ENCODE measurements at regions not wholly inside any gene's neighbourhood (a gene's known extent, or its start where the extent isn't known, plus 50 kb on each side); places are given as distances from the start of the nearest gene placed in this dataset.

DNA sequence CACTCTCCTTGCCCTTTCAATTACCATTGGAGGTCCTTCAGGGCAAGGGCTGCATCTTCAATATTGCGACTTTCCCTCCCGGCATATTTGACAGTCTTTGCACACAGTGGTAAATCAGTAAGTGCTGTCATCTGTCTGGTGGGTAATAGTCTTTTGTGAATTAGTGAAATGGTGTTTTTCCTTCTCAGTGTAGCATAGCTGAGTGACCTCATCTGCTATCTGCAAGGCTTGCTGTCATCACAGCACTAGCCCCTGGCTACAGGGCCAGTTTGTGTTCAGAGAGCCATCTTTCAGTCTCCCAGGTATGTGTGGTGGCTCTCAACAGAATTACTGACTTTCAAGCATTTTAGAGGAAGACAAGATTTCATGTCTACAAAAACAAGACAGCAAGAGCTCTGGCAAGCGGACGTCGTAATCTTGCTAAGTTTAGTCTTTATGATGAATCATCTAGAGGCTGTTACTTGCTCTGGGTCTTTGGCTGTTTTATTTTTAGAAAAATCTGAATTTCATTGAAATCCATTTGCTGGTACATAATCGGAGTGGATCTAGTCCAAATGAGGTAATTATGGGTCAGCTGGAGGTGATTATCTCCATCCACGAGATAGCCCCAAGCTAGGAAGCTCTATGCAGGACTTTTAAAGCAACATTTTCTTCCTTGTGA, 528.9 kb downstream of the EPM2A start:
- TF ChIP-seq, protein P1, sequence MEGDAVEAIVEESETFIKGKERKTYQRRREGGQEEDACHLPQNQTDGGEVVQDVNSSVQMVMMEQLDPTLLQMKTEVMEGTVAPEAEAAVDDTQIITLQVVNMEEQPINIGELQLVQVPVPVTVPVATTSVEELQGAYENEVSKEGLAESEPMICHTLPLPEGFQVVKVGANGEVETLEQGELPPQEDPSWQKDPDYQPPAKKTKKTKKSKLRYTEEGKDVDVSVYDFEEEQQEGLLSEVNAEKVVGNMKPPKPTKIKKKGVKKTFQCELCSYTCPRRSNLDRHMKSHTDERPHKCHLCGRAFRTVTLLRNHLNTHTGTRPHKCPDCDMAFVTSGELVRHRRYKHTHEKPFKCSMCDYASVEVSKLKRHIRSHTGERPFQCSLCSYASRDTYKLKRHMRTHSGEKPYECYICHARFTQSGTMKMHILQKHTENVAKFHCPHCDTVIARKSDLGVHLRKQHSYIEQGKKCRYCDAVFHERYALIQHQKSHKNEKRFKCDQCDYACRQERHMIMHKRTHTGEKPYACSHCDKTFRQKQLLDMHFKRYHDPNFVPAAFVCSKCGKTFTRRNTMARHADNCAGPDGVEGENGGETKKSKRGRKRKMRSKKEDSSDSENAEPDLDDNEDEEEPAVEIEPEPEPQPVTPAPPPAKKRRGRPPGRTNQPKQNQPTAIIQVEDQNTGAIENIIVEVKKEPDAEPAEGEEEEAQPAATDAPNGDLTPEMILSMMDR (IDR thresholded peaks at IDR 0.05), result no peak
- TF ChIP-seq SOX15 (CRISPR knock-in tag; IDR thresholded peaks at IDR 0.05), result no peak
- no peak for TF ChIP-seq GABPB1 (CRISPR knock-in tag; IDR thresholded peaks at IDR 0.05)
- no peak for TF ChIP-seq ELF4 (CRISPR knock-in tag; IDR thresholded peaks at IDR 0.05; ENCODE audit: low read depth)
- TF ChIP-seq TP53 (CRISPR knock-in tag; IDR thresholded peaks at IDR 0.05), result no peak
- no peak for TF ChIP-seq NR1H2 (CRISPR knock-in tag; IDR thresholded peaks at IDR 0.05)
- TF ChIP-seq, protein P2, sequence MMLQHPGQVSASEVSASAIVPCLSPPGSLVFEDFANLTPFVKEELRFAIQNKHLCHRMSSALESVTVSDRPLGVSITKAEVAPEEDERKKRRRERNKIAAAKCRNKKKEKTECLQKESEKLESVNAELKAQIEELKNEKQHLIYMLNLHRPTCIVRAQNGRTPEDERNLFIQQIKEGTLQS (CRISPR knock-in tag; conservative IDR thresholded peaks at IDR 0.05), result no peak
- TF ChIP-seq, protein P3, sequence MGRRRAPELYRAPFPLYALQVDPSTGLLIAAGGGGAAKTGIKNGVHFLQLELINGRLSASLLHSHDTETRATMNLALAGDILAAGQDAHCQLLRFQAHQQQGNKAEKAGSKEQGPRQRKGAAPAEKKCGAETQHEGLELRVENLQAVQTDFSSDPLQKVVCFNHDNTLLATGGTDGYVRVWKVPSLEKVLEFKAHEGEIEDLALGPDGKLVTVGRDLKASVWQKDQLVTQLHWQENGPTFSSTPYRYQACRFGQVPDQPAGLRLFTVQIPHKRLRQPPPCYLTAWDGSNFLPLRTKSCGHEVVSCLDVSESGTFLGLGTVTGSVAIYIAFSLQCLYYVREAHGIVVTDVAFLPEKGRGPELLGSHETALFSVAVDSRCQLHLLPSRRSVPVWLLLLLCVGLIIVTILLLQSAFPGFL (CRISPR knock-in tag; IDR thresholded peaks at IDR 0.05; ENCODE audit: borderline replicate concordance), result no peak
- TF ChIP-seq NR3C1 (CRISPR knock-in tag; conservative IDR thresholded peaks at IDR 0.05; ENCODE audit: low read depth), result no peak
- TF ChIP-seq, protein P4, sequence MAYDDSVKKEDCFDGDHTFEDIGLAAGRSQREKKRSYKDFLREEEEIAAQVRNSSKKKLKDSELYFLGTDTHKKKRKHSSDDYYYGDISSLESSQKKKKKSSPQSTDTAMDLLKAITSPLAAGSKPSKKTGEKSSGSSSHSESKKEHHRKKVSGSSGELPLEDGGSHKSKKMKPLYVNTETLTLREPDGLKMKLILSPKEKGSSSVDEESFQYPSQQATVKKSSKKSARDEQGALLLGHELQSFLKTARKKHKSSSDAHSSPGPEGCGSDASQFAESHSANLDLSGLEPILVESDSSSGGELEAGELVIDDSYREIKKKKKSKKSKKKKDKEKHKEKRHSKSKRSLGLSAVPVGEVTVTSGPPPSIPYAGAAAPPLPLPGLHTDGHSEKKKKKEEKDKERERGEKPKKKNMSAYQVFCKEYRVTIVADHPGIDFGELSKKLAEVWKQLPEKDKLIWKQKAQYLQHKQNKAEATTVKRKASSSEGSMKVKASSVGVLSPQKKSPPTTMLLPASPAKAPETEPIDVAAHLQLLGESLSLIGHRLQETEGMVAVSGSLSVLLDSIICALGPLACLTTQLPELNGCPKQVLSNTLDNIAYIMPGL (CRISPR knock-in tag; IDR thresholded peaks at IDR 0.05), result no peak
- no peak for TF ChIP-seq ZNF396 (CRISPR knock-in tag; IDR thresholded peaks at IDR 0.05; ENCODE audit: borderline replicate concordance)
- TF ChIP-seq, protein P5, sequence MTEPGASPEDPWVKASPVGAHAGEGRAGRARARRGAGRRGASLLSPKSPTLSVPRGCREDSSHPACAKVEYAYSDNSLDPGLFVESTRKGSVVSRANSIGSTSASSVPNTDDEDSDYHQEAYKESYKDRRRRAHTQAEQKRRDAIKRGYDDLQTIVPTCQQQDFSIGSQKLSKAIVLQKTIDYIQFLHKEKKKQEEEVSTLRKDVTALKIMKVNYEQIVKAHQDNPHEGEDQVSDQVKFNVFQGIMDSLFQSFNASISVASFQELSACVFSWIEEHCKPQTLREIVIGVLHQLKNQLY (CRISPR knock-in tag; IDR thresholded peaks at IDR 0.05), result no peak
- TF ChIP-seq, protein P6, sequence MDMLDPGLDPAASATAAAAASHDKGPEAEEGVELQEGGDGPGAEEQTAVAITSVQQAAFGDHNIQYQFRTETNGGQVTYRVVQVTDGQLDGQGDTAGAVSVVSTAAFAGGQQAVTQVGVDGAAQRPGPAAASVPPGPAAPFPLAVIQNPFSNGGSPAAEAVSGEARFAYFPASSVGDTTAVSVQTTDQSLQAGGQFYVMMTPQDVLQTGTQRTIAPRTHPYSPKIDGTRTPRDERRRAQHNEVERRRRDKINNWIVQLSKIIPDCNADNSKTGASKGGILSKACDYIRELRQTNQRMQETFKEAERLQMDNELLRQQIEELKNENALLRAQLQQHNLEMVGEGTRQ (CRISPR knock-in tag; IDR thresholded peaks at IDR 0.05), result no peak
- TF ChIP-seq CREB1 (CRISPR knock-in tag; IDR thresholded peaks at IDR 0.05), result no peak

Measured in WTC11 (cell line).